ENCODE measurements at regions not wholly inside any gene's neighbourhood (a gene's known extent, or its start where the extent isn't known, plus 50 kb on each side); places are given as distances from the start of the nearest gene placed in this dataset.
"Not testable (repeated sequence)": the region's sequence is repeated elsewhere in the genome, so short reads cannot be mapped to it uniquely, and the experiment has no call there.

DNA sequence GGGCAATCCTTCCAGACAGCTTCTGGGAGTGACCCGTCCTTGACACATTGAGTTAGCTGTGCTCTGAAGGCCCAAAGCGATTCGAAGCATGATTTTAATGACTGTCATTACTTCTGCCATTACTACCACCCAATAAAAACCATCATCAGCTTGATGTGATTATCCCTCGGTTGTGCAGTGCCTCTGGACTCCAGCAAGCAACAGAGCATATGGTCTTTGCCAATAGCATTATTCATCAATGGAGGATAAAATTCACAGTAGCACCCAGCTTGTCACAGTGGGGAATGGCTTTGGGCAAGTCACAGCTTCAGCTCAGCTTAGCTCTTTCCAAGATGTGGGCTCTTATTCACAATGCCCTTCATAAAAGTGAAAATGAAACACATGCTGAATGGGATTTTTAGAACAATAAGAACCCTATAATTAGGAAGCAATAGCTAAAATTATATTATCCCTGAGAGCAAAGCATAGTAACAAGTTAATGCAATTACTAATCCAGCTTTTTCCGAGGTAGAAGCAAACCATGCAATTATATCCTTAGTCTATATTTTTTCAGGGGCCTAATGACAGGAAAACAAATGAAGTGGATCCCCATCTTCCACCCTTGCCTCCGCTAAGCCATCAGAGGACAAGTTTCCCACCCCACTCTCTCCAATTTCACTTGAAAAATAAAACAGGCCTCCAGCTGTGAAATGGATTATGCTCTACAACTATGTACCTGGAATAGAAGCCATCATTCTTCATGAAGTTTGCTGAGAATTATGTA, 163.0 kb upstream of the EEA1 start:
- DNase-seq (ENCODE audit: low read depth), result no peak
- TF ChIP-seq, protein P1, sequence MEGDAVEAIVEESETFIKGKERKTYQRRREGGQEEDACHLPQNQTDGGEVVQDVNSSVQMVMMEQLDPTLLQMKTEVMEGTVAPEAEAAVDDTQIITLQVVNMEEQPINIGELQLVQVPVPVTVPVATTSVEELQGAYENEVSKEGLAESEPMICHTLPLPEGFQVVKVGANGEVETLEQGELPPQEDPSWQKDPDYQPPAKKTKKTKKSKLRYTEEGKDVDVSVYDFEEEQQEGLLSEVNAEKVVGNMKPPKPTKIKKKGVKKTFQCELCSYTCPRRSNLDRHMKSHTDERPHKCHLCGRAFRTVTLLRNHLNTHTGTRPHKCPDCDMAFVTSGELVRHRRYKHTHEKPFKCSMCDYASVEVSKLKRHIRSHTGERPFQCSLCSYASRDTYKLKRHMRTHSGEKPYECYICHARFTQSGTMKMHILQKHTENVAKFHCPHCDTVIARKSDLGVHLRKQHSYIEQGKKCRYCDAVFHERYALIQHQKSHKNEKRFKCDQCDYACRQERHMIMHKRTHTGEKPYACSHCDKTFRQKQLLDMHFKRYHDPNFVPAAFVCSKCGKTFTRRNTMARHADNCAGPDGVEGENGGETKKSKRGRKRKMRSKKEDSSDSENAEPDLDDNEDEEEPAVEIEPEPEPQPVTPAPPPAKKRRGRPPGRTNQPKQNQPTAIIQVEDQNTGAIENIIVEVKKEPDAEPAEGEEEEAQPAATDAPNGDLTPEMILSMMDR (IDR thresholded peaks at IDR 0.05; ENCODE audit: control insufficient read depth, insufficient read depth, low read depth, low read length, missing control alignments), result no peak
- H3K4me3 ChIP-seq (ENCODE audit: control insufficient read depth, low read depth, low read length), result no peak overlapping the region

DNA sequence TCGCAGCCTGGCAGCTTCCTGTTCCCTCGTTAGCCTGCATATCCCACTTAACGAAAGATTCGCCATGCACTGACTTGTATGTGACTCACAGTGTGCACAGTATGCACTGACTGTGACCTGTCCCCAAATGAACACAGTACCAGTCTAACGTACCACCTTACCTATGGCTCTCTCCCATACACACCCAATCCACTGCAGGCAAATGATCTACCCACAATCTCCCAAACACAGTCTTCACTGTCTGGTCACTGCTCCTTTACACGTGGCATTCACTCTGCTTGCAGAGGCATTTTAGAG, 163.5 kb upstream of the EEA1 start:
- no peak for DNase-seq (ENCODE audit: low read depth)
- no peak overlapping the region for H3K4me3 ChIP-seq (ENCODE audit: control insufficient read depth, low read depth, low read length)
- TF ChIP-seq, protein P1 (IDR thresholded peaks at IDR 0.05; ENCODE audit: control insufficient read depth, insufficient read depth, low read depth, low read length, missing control alignments), result no peak

DNA sequence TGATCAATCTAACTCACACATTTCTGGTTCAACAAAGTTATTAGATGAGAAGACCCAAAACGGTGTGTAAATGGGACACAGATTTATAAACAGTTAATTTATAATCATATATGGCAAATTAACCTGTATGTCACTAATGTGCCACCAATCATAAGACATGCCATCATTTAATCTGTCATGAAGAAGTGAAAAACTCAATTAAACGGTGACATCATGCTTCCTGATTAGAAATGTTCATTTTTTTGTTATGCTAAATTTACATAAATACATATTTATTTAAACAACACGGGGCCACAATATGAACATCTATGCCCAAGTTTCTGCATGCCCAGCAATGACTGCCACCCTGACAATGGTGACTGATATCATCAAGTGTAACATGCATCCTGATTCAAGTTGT, 164.1 kb upstream of the EEA1 start:
- TF ChIP-seq, protein P1 (IDR thresholded peaks at IDR 0.05; ENCODE audit: control insufficient read depth, insufficient read depth, low read depth, low read length, missing control alignments), result no peak
- DNase-seq (ENCODE audit: low read depth), result no peak

DNA sequence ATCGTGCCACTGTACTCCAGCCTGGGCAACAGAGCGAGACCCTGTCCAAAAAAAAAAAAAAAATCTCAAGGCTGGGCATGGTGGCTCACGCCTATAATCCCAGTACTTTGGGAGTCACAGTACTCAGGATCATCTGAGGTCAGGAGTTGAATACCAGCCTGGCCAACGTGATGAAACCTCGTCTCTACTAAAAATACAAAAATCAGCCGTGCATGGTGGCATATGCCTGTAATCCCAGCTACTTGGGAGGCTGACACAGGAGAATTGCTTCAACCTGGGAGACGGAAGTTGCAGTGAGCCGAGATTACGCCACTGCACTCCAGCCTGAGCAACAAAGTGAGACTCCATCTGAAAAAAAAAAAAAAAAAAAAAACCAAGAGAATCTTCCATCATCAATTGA, 165.1 kb upstream of the EEA1 start:
- H3K4me3 ChIP-seq (ENCODE audit: control insufficient read depth, low read depth, low read length); DNase-seq (ENCODE audit: low read depth): not testable (repeated sequence)

More for the DNA sequence above, 164.1 kb upstream of the EEA1 start:
- H3K4me3 ChIP-seq (ENCODE audit: control insufficient read depth, low read depth, low read length), result no peak overlapping the region

DNA sequence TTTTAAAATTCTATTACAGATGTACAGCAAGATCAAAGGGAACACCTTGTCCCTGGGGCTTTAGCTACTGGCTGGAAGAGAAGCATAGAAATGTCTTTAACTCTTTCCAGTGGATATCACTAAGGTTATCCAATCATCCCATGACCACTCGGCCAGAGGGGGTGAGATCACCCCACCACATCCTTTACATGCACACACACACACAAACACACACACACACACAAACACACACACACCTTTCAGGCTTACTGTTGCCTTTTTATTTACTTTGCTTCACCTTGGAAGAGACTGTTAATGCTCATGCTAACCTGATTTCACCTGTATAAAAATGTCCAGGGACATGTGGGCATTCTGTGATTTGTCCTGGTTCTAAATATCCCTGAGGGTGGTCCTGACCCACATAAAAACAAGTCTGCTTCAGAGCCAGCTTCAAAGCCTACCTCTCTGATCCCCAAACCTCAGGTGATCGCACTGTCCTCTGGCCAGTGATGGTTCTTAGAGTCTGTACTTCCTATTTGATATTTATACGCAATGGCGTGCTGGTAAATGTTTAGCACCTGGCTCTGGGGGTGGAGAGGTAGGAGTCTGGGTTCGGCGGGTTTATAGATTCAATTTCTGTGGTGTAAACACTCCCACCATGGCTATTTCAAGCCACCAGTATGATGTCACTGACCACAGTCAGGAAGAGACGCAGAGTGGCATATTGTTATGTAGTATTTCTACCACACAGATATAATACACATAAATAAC, 166.1 kb upstream of the EEA1 start:
- TF ChIP-seq, protein P1 (IDR thresholded peaks at IDR 0.05; ENCODE audit: control insufficient read depth, insufficient read depth, low read depth, low read length, missing control alignments), result no peak
- no peak overlapping the region for H3K4me3 ChIP-seq (ENCODE audit: control insufficient read depth, low read depth, low read length)
- no peak for DNase-seq (ENCODE audit: low read depth)

DNA sequence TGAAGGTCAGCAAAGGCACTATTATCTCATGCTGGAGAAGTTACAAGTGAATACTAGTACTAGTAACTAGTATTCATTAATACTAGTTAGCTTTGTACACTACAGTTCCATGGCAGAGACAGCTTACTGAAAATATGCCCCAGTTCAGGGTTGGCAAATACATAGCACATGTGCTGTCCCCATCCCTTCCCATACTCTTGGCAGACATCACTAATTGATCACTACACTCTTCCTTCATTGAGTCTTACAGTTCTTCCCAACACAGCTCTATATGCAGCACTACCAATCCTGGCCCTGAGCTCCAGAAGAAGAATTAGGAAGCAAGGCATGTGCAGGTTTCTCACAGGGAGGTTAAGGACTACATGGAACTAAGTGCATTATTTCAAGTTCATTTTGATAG, 168.3 kb upstream of the EEA1 start:
- no peak for DNase-seq (ENCODE audit: low read depth)
- TF ChIP-seq, protein P1 (IDR thresholded peaks at IDR 0.05; ENCODE audit: control insufficient read depth, insufficient read depth, low read depth, low read length, missing control alignments), result no peak
- H3K4me3 ChIP-seq (ENCODE audit: control insufficient read depth, low read depth, low read length), result no peak overlapping the region

DNA sequence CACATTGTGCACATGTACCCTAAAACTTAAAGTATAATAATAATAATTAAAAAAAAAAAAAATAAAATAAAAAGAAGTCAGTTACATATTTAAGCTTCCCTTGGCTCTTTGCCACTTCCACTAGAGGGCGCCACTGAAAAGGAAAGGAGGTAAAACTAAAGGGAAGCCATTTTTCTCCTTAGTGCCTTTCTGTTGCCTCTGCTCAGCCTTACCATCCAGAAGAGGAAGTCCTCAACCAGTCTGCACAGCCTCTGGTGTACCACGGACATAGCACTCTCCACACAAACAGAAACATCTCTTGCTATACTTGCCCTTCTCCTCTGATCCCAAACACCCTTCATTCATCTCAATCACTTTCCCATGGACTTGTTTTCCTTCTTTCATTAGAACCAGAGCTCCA, 169.0 kb upstream of the EEA1 start:
- no peak overlapping the region for H3K4me3 ChIP-seq (ENCODE audit: control insufficient read depth, low read depth, low read length)
- TF ChIP-seq, protein P1 (IDR thresholded peaks at IDR 0.05; ENCODE audit: control insufficient read depth, insufficient read depth, low read depth, low read length, missing control alignments), result peak; percentile 42

More for the DNA sequence above, 169.0 kb upstream of the EEA1 start:
- DNase-seq (ENCODE audit: low read depth), result no peak
